Thoracic aorta (tissue), 2 donors: ENCODE measurements at regions not wholly inside any gene's neighbourhood (a gene's known extent, or its start where the extent isn't known, plus 50 kb on each side); places are given as distances from the start of the nearest gene placed in this dataset.

Source experiments
- ATAC-seq: fragments of 150-250 bp; one replicate; pipeline ENCODE4 v1.8.0; 2017; ENCODE audit warnings: low read depth; ENCODE audit not compliant: insufficient number of reproducible peaks, low FRiP score
- DNase-seq: peaks from one replicate; pipeline ENCODE4 v3.0.0-alpha.2; 2020; ENCODE audit warnings: low spot score
- H3K27ac ChIP-seq, 2 donors: fragments of 200-600 bp; sonication (generic); 1 replicate in 1 of 2; 2 replicates in 1 of 2; pipeline ENCODE4 v1.5.1; 2016; ENCODE audit warnings: mild to moderate bottlenecking in 2 of 2, moderate library complexity in 2 of 2
- H3K27me3 ChIP-seq: fragments of 200-600 bp; sonication (generic); replicated peaks from 2 replicates; pipeline ENCODE4 v1.6.0; 2016; ENCODE audit warnings: mild to moderate bottlenecking; ENCODE audit not compliant: insufficient read depth
- H3K36me3 ChIP-seq: fragments of 200-600 bp; sonication (generic); one replicate; pipeline ENCODE4 v1.5.1; 2016
- H3K4me1 ChIP-seq, 2 donors: fragments of 200-600 bp; sonication (generic); 1 replicate in 1 of 2; 2 replicates in 1 of 2; pipeline versions ENCODE4 v1.5.1 to v1.6.0; 2016; ENCODE audit warnings: low read depth in 2 of 2, mild to moderate bottlenecking in 1 of 2; ENCODE audit not compliant: control insufficient read depth in 1 of 2
- H3K4me3 ChIP-seq: fragments of 200-600 bp; sonication (generic); 2 replicates; pipeline ENCODE4 v1.5.1; 2016; ENCODE audit warnings: mild to moderate bottlenecking
- H3K9me3 ChIP-seq: fragments of 200-600 bp; sonication (generic); 2 replicates; pipeline ENCODE4 v1.5.1; 2016
- TF ChIP-seq, protein P1 (sequence below): fragments of 200-600 bp; sonication (generic); IDR thresholded peaks from one replicate; pipeline ENCODE4 v1.5.1; 2019; ENCODE audit warnings: antibody characterized with exemption

- no peak for ATAC-seq
- no peak for DNase-seq
- no peak overlapping the region for H3K27ac ChIP-seq
- TF ChIP-seq, protein P1, sequence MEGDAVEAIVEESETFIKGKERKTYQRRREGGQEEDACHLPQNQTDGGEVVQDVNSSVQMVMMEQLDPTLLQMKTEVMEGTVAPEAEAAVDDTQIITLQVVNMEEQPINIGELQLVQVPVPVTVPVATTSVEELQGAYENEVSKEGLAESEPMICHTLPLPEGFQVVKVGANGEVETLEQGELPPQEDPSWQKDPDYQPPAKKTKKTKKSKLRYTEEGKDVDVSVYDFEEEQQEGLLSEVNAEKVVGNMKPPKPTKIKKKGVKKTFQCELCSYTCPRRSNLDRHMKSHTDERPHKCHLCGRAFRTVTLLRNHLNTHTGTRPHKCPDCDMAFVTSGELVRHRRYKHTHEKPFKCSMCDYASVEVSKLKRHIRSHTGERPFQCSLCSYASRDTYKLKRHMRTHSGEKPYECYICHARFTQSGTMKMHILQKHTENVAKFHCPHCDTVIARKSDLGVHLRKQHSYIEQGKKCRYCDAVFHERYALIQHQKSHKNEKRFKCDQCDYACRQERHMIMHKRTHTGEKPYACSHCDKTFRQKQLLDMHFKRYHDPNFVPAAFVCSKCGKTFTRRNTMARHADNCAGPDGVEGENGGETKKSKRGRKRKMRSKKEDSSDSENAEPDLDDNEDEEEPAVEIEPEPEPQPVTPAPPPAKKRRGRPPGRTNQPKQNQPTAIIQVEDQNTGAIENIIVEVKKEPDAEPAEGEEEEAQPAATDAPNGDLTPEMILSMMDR = no peak
- no peaks in the 10 kb centered on the region for H3K27me3 ChIP-seq
- peaks cover 0 to 3% of the 10 kb centered on the region in 2 donors for H3K4me1 ChIP-seq
- no peak overlapping the region for H3K4me3 ChIP-seq
- H3K36me3 ChIP-seq = no peaks in the 10 kb centered on the region
- no peaks in the 10 kb centered on the region for H3K9me3 ChIP-seq
These were observed 325.3 kb downstream of the GJA1 start for GRCh38 chr6:121760745-121761144.

DNA sequence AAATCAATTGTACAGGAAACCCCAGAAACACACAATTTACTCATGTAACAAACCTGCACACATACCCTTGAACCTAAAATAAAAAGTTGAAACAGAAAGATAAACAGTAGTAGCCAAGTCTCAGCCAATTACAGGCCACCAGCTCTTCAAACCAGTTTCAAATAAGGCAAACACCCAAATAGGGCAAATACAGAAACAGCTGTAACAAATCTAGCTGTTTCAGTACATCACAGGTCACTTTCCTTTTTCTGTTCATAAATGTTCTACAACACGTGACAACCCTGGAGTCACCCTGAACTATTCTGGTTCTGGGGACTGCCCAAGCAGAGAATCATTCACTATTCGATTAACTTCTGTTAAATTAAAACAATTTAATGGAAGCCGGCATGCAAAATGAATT, 329.0 kb downstream of the GJA1 start:
- DNase-seq = no peak
- ATAC-seq = no peak
- no peaks in the 10 kb centered on the region for H3K9me3 ChIP-seq
- no peak overlapping the region for H3K27ac ChIP-seq
- no peaks in the 10 kb centered on the region for H3K36me3 ChIP-seq
- TF ChIP-seq, protein P1 = no peak
- no peaks in the 10 kb centered on the region for H3K27me3 ChIP-seq
- no peak overlapping the region for H3K4me3 ChIP-seq
- peaks cover 5 to 20% of the 10 kb centered on the region in 2 donors for H3K4me1 ChIP-seq

GRCh38 chr6:121765060-121765459, 329.6 kb downstream of the GJA1 start:
- DNase-seq (no peak), ATAC-seq (no peak)
- Histone ChIP-seq H3K36me3 (no peaks in the 10 kb centered on the region), H3K4me1 (peaks cover 5 to 20% of the 10 kb centered on the region in 2 donors), H3K27me3 (no peaks in the 10 kb centered on the region), H3K4me3 (no peak overlapping the region), H3K9me3 (no peaks in the 10 kb centered on the region), H3K27ac (no peak overlapping the region)
- TF ChIP-seq, protein P1 = no peak

DNA sequence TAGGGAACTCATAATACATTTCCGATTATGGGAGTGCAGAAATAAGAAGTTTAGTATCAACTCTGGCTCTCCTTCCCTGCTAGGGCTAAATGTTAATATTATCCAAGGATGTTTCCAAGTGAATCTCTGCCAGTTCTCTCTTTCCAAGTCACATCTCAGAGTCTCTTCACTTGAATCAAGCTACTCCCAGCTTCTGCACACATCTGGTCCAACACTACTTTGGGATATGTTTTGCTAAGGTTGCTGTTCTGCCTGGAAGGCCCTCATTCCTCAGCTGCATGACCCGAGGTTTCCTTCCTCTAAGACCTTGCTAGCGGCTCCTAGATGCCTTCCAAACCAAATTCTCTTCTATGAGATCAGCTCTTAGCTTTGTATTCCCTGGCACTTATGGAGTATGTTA, 331.8 kb downstream of the GJA1 start:
- no peaks in the 10 kb centered on the region for H3K27me3 ChIP-seq
- peak; percentile 39 for ATAC-seq
- DNase-seq = no peak
- no peaks in the 10 kb centered on the region for H3K36me3 ChIP-seq
- H3K4me3 ChIP-seq = peak overlapping the region; percentile 18
- peak overlapping the region; percentile 64 to 66 for H3K27ac ChIP-seq
- TF ChIP-seq, protein P1 = no peak
- peaks cover 5 to 20% of the 10 kb centered on the region in 2 donors for H3K4me1 ChIP-seq
- no peaks in the 10 kb centered on the region for H3K9me3 ChIP-seq

GRCh38 chr6:121770943-121771342, 335.5 kb downstream of the GJA1 start:
- TF ChIP-seq, protein P1 = no peak
- no peak for DNase-seq
- Histone ChIP-seq H3K4me3 (no peak overlapping the region), H3K27me3 (no peaks in the 10 kb centered on the region), H3K9me3 (no peaks in the 10 kb centered on the region), H3K27ac (no peak overlapping the region), H3K4me1 (peaks cover 5 to 22% of the 10 kb centered on the region in 2 donors), H3K36me3 (no peaks in the 10 kb centered on the region)
- no peak for ATAC-seq
